Tibial nerve (tissue), 4 donors: ENCODE measurements at regions not wholly inside any gene's neighbourhood (a gene's known extent, or its start where the extent isn't known, plus 50 kb on each side); places are given as distances from the start of the nearest gene placed in this dataset.

Experiments used
- DNase-seq, 2 donors: peaks; one replicate each; pipeline ENCODE4 v3.0.0-alpha.2; 2019; ENCODE audit warnings: low spot score in 2 of 2
- H3K27ac ChIP-seq, 4 donors: fragments of 200-600 bp; sonication (generic) in 3 of 4; one replicate each; pipeline ENCODE4 v1.5.1; 2017 to 2019; ENCODE audit warnings: mild to moderate bottlenecking in 1 of 4
- H3K27me3 ChIP-seq, 2 donors: fragments of 200-600 bp; sonication (generic) in 1 of 2; one replicate each; pipeline versions ENCODE4 v1.5.1 to v1.6.0; 2017 to 2019
- H3K36me3 ChIP-seq, 3 donors: fragments of 200-600 bp; sonication (generic); one replicate each; pipeline ENCODE4 v1.5.1; 2018 to 2019
- H3K4me1 ChIP-seq, 4 donors: fragments of 200-600 bp; sonication (generic) in 3 of 4; one replicate each; pipeline ENCODE4 v1.5.1; 2017 to 2019
- H3K4me3 ChIP-seq, 4 donors: fragments of 200-600 bp; sonication (generic) in 3 of 4; one replicate each; pipeline ENCODE4 v1.5.1; 2017 to 2019; ENCODE audit warnings: mild to moderate bottlenecking in 1 of 4, moderate library complexity in 1 of 4
- H3K9me3 ChIP-seq, 4 donors: fragments of 200-600 bp; sonication (generic) in 3 of 4; one replicate each; pipeline ENCODE4 v1.5.1; 2017 to 2019
- EP300 ChIP-seq, 2 donors: sonication (generic); formaldehyde crosslinking; IDR thresholded peaks; one replicate each; pipeline ENCODE4 v1.6.1; 2017; ENCODE audit warnings: antibody characterized with exemption in 2 of 2, mild to moderate bottlenecking in 1 of 2
- POLR2A ChIP-seq, 2 donors: fragments of 450-650 bp; IDR thresholded peaks; one replicate each; pipeline ENCODE4 v1.6.1; 2017; ENCODE audit warnings: antibody characterized with exemption in 2 of 2, mild to moderate bottlenecking in 2 of 2, moderate library complexity in 2 of 2
- WGBS, 2 donors: methylation state at CpG; one replicate each; pipeline ENCODE4 v1.1.5; 2018; 5-methylcytosine and 5-hydroxymethylcytosine counted together
- TF ChIP-seq, protein P1 (sequence below), 5 experiments: fragments of 200-600 bp in 3 of 5; fragments of 450-650 bp in 2 of 5; sonication (generic) in 3 of 5; IDR thresholded peaks; one replicate each; pipeline ENCODE4 v1.5.1; 2016 to 2019; ENCODE audit warnings: antibody characterized with exemption in 5 of 5, mild to moderate bottlenecking in 3 of 5, moderate library complexity in 2 of 5

DNA sequence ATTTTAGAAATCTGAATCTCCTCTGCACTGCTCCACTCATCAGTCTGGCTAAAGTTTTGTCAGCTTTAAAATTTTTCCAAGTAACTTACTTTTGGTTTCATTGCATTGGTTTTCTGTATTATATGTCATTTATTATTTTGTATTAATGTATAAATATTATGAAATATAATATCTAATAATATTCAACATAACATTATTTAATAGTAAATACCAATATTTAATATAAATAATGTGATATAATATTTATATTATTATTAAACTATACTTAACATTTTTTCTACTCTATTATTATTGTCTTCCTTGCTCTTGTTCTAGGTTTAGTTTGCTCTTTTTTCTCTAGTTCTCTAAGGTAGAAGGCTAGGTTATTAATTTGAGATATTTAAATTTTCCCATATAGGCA, 512.1 kb downstream of the AACS start:
- Histone ChIP-seq H3K9me3 (peaks cover 0 to 29% (median 6%) of the 10 kb centered on the region in 4 donors), H3K4me3 (no peak overlapping the region), H3K27me3 (no peaks in the 10 kb centered on the region), H3K4me1 (no peaks in the 10 kb centered on the region), H3K36me3 (no peaks in the 10 kb centered on the region), H3K27ac (no peak overlapping the region)
- DNase-seq: no peak
- TF ChIP-seq EP300 (IDR thresholded peaks at IDR 0.05) (no peak), POLR2A (IDR thresholded peaks at IDR 0.05) (no peak)
- TF ChIP-seq, protein P1, sequence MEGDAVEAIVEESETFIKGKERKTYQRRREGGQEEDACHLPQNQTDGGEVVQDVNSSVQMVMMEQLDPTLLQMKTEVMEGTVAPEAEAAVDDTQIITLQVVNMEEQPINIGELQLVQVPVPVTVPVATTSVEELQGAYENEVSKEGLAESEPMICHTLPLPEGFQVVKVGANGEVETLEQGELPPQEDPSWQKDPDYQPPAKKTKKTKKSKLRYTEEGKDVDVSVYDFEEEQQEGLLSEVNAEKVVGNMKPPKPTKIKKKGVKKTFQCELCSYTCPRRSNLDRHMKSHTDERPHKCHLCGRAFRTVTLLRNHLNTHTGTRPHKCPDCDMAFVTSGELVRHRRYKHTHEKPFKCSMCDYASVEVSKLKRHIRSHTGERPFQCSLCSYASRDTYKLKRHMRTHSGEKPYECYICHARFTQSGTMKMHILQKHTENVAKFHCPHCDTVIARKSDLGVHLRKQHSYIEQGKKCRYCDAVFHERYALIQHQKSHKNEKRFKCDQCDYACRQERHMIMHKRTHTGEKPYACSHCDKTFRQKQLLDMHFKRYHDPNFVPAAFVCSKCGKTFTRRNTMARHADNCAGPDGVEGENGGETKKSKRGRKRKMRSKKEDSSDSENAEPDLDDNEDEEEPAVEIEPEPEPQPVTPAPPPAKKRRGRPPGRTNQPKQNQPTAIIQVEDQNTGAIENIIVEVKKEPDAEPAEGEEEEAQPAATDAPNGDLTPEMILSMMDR (IDR thresholded peaks at IDR 0.05): no peak

DNA sequence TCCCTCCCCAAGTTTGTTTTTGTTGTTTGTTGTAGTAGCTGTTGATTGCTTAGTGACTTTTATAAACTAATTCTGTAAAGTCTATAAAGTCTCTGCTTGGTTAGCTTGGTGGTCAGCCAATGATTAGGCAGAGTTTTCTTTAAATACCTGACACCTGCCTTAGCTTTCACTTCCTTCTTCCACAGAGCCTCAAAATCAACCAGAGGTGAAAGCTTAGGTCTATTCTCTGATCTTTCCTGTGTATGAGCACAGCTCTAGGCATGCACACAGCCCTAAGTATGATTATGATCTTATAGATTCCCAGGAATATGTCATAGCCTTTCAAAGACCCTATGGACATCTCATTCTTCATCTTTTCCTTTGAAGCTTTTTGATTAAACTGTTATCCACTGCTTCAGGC, 514.7 kb downstream of the AACS start:
- no peaks in the 10 kb centered on the region for H3K36me3 ChIP-seq
- TF ChIP-seq POLR2A (IDR thresholded peaks at IDR 0.05) (no peak), EP300 (IDR thresholded peaks at IDR 0.05) (no peak)
- TF ChIP-seq, protein P1 (IDR thresholded peaks at IDR 0.05): no peak
- H3K4me3 ChIP-seq: no peak overlapping the region

DNA sequence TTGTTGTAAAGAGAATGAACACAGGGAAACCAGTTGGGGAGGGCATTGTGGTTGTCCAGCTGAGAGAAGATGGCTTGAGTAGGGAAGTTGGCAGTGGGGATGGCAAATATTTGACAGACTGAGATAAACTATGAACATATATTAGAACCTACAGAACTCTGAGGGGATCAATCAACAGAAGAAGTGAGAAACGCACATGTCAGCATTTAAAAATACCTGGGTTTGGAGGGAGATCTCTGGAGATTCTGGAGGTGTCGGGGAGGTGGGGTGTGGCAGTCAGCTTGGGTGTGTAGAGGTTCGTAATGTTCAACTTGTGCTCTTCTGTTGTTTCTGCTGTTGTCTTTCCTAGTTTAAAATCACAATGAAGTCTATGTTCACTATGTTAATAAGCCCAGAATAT, 517.8 kb downstream of the AACS start:
- H3K4me3 ChIP-seq: no peak overlapping the region
- no peaks in the 10 kb centered on the region for H3K4me1 ChIP-seq
- no peaks in the 10 kb centered on the region for H3K36me3 ChIP-seq
- TF ChIP-seq, protein P1 (IDR thresholded peaks at IDR 0.05): no peak
- no peak for TF ChIP-seq POLR2A (IDR thresholded peaks at IDR 0.05)
- TF ChIP-seq EP300 (IDR thresholded peaks at IDR 0.05): no peak
- H3K27me3 ChIP-seq: no peaks in the 10 kb centered on the region
- WGBS, 2 donors: 71 to 87% methylated on average over 3 of the region's 3 CpGs
- H3K27ac ChIP-seq: no peak overlapping the region
- peaks cover 0 to 22% (median 6%) of the 10 kb centered on the region in 4 donors for H3K9me3 ChIP-seq
- no peak for DNase-seq

More for the DNA sequence above, 514.7 kb downstream of the AACS start:
- DNase-seq: no peak
- no peaks in the 10 kb centered on the region for H3K4me1 ChIP-seq
- H3K9me3 ChIP-seq: peaks cover 0 to 29% (median 6%) of the 10 kb centered on the region in 4 donors
- H3K27ac ChIP-seq: no peak overlapping the region
- H3K27me3 ChIP-seq: no peaks in the 10 kb centered on the region

DNA sequence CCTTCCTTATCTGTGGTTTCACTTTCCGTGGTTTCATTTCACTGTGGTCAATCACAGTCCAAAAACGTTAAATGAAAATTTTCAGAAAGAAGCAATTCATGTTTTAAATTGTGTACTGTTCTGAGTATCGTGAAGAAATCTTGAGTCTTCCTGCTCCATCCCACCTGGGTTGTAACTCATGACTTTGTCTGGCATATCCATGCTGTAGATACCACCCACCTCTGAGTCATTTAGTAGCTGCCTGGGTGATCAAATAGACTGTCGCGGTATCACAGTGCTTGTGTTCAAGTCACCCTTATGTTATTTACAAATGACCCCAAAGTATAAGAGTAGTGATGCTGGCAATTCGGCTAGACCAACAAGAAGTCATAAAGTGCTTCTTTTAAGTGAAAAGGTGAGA, 521.2 kb downstream of the AACS start:
- 79 to 88% methylated on average over 6 of the region's 6 CpGs for WGBS, 2 donors
- H3K27me3 ChIP-seq: no peaks in the 10 kb centered on the region
- H3K9me3 ChIP-seq: no peaks in the 10 kb centered on the region
- no peak overlapping the region for H3K27ac ChIP-seq
- no peaks in the 10 kb centered on the region for H3K4me1 ChIP-seq
- H3K36me3 ChIP-seq: no peaks in the 10 kb centered on the region
- no peak for DNase-seq
- TF ChIP-seq, protein P1 (IDR thresholded peaks at IDR 0.05): no peak
- TF ChIP-seq POLR2A (IDR thresholded peaks at IDR 0.05) (no peak), EP300 (IDR thresholded peaks at IDR 0.05) (no peak)
- H3K4me3 ChIP-seq: no peak overlapping the region

DNA sequence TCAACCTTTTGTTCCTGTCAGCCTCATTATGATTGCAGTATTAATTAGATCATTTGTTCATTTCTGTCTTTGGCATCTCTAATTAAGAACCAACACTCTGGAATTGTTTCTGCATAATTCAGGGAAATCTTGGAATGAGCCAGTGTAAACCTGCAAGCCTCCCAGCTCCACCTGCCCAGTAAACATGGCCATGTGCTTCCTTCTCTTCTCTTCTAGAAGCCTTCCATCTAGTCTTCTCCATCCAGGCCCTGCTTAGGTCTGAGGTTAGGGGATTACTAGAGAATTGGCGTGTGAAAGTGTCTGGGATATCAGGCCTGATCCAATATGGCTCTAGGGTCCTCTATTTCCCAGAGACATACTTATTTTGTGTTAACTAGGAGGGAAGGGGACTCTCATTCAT, 528.0 kb downstream of the AACS start:
- Histone ChIP-seq H3K9me3 (peaks cover 0 to 21% (median 0%) of the 10 kb centered on the region in 4 donors), H3K27ac (no peak overlapping the region), H3K4me1 (no peaks in the 10 kb centered on the region), H3K4me3 (no peak overlapping the region), H3K27me3 (no peaks in the 10 kb centered on the region), H3K36me3 (no peaks in the 10 kb centered on the region)
- DNase-seq: no peak
- 93 to 100% methylated on average over 1 of the region's 1 CpG for WGBS, 2 donors
- TF ChIP-seq, protein P1 (IDR thresholded peaks at IDR 0.05): no peak
